ENCODE measurements at regions not wholly inside any gene's neighbourhood (a gene's known extent, or its start where the extent isn't known, plus 50 kb on each side); places are given as distances from the start of the nearest gene placed in this dataset.

- TF ChIP-seq CTCF (conservative IDR thresholded peaks at IDR 0.05; ENCODE audit: low read depth, low read length) (no peak), EZH2 (IDR thresholded peaks at IDR 0.05; ENCODE audit: borderline replicate concordance, low read depth, low read length, poor library complexity, severe bottlenecking) (no peak)
These were observed 120.4 kb upstream of the NEDD4L start for GRCh38 chr18:57923611-57924010.

Measured in A673 (cell line).